ENCODE measurements at regions not wholly inside any gene's neighbourhood (a gene's known extent, or its start where the extent isn't known, plus 50 kb on each side); places are given as distances from the start of the nearest gene placed in this dataset.

DNA sequence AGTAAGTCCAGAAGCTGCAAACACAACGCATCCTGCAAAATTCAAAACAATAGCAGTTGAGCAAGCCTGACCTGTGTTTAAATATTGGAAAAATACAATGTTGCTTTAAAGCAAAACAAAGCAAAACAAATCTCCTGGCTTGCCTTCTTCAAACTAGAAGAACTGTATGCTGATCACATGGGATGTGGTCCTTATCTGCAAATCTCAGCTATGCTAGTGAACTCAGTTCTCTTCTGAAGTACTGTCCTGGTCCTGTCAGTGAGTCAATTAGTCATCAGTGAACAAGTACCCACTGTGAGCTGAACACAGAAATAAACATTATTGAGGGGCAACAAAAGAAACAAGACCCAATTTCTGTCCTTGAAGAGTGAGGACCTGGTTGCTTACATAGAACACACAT, 522.5 kb downstream of the SMARCA1 start:
- H3K9ac ChIP-seq, result no peak overlapping the region
- H3K36me3 ChIP-seq (ENCODE audit: control insufficient read depth, insufficient read depth, low read length), result no peaks in the 10 kb centered on the region
- no peak overlapping the region for H3K27ac ChIP-seq
- H3K4me3 ChIP-seq (ENCODE audit: low read depth, low read length), result no peak overlapping the region
- no peak overlapping the region for H3K4me2 ChIP-seq (ENCODE audit: low read length)
- TF ChIP-seq, protein P1, sequence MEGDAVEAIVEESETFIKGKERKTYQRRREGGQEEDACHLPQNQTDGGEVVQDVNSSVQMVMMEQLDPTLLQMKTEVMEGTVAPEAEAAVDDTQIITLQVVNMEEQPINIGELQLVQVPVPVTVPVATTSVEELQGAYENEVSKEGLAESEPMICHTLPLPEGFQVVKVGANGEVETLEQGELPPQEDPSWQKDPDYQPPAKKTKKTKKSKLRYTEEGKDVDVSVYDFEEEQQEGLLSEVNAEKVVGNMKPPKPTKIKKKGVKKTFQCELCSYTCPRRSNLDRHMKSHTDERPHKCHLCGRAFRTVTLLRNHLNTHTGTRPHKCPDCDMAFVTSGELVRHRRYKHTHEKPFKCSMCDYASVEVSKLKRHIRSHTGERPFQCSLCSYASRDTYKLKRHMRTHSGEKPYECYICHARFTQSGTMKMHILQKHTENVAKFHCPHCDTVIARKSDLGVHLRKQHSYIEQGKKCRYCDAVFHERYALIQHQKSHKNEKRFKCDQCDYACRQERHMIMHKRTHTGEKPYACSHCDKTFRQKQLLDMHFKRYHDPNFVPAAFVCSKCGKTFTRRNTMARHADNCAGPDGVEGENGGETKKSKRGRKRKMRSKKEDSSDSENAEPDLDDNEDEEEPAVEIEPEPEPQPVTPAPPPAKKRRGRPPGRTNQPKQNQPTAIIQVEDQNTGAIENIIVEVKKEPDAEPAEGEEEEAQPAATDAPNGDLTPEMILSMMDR (IDR thresholded peaks at IDR 0.05), result no peak
- H3K27me3 ChIP-seq (ENCODE audit: control insufficient read depth, insufficient read depth, low read length), result no peaks in the 10 kb centered on the region
- H3K9me3 ChIP-seq (ENCODE audit: control insufficient read depth, low read length), result no peaks in the 10 kb centered on the region
- H3K79me2 ChIP-seq, result no peaks in the 10 kb centered on the region
- H2AFZ ChIP-seq, result no peak overlapping the region
- H3K4me1 ChIP-seq, result no peaks in the 10 kb centered on the region

DNA sequence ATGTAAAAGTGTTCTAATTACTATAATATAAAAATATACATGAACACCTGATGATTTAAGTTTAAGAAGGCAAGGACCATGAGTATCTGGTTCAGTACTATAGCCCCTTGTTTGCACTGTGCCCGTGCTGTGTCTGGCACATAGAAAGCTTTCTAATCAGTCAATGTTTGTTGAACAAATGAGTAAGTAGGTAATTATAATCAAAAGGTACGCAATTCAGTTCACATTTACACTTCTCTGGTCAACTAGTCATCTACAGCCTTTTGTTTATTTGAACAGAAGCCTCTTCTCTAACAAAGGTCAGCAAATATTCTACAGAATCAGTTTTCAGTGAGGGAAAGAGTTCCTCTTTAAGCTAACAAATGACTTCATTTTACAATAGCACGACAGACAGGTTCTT, 523.3 kb downstream of the SMARCA1 start:
- TF ChIP-seq, protein P1 (IDR thresholded peaks at IDR 0.05), result no peak
- no peak overlapping the region for H3K4me2 ChIP-seq (ENCODE audit: low read length)
- no peaks in the 10 kb centered on the region for H3K79me2 ChIP-seq
- no peak overlapping the region for H3K9ac ChIP-seq
- no peak overlapping the region for H3K4me3 ChIP-seq (ENCODE audit: low read depth, low read length)
- no peaks in the 10 kb centered on the region for H3K36me3 ChIP-seq (ENCODE audit: control insufficient read depth, insufficient read depth, low read length)
- H2AFZ ChIP-seq, result no peak overlapping the region
- no peaks in the 10 kb centered on the region for H3K9me3 ChIP-seq (ENCODE audit: control insufficient read depth, low read length)
- no peak overlapping the region for H3K27ac ChIP-seq
- no peaks in the 10 kb centered on the region for H3K4me1 ChIP-seq
- no peaks in the 10 kb centered on the region for H3K27me3 ChIP-seq (ENCODE audit: control insufficient read depth, insufficient read depth, low read length)

DNA sequence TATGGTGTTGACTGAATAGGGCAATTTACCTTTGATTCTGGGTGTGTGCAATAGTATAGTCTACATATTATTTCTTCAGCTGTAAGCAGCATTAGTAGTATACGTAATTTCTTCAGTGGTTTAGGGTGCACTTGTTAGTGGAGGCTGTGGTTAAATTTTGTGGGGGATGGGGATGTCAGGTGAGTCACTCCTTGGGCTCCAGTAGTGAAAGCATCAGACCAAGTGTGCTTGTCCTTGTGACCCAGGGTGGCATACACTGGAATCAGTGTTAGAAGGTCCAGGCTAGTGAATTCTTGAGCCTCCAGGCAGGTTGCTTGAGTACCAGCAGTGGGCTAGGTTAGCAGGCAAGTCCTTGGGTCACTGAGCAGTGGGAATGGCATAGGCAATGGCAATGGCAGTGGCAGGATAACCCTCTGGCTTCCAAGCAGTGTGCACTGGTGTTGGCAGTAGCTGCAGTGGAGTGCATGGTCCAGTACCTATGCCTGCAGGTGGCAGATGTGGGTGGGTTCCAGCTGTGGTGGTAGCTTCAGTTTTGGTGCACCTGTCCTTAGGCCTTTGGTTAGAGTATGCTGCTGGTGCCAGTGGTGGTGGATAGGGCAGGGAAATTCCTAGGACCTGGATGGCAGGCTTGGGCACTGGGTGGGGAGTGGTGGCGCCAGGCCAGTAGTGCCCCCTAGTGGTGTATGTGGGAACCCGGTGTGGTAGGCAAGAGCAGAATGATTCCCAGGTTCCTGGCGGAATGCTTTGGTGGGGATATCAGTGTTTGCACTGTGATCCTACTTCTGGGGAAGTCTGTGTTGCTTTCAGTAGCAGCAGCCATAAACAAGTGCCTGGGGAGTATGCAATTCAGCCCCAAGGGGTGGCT, 531.0 kb downstream of the SMARCA1 start:
- H3K9ac ChIP-seq, result no peak overlapping the region

DNA sequence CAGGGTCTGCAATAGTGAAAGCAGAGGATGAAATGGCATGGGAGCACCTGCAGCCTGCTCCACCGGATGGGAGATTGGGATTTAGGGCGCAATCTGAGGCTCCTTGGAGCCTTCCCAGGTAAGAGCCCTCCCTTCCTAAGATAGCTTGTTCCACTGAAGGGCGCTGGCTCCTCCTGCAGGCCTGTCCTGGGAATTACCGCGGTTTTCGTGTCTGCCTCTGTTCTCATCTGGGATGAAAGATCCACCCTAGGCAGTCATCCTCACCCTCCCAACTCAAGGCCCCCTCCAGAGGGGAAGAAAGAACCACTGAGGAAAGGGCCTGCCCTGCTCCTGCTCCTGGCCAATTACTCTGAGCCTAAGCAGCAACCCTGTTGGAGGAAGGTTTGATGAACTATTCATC, 547.5 kb downstream of the SMARCA1 start:
- H3K79me2 ChIP-seq, result no peaks in the 10 kb centered on the region
- H3K4me2 ChIP-seq (ENCODE audit: low read length), result no peak overlapping the region
- H3K4me3 ChIP-seq (ENCODE audit: low read depth, low read length), result no peak overlapping the region
- H3K4me1 ChIP-seq, result no peaks in the 10 kb centered on the region
- H3K27me3 ChIP-seq (ENCODE audit: control insufficient read depth, insufficient read depth, low read length), result no peaks in the 10 kb centered on the region
- no peak overlapping the region for H3K27ac ChIP-seq
- H3K36me3 ChIP-seq (ENCODE audit: control insufficient read depth, insufficient read depth, low read length), result no peaks in the 10 kb centered on the region
- H3K9me3 ChIP-seq (ENCODE audit: control insufficient read depth, low read length), result no peaks in the 10 kb centered on the region
- no peak overlapping the region for H2AFZ ChIP-seq
- no peak overlapping the region for H3K9ac ChIP-seq
- TF ChIP-seq, protein P1 (IDR thresholded peaks at IDR 0.05), result no peak

More for the DNA sequence above, 531.0 kb downstream of the SMARCA1 start:
- Histone ChIP-seq H2AFZ (no peak overlapping the region), H3K36me3 (ENCODE audit: control insufficient read depth, insufficient read depth, low read length) (no peaks in the 10 kb centered on the region), H3K4me1 (no peaks in the 10 kb centered on the region), H3K27ac (no peak overlapping the region), H3K4me3 (ENCODE audit: low read depth, low read length) (no peak overlapping the region), H3K4me2 (ENCODE audit: low read length) (no peak overlapping the region), H3K9me3 (ENCODE audit: control insufficient read depth, low read length) (no peaks in the 10 kb centered on the region), H3K27me3 (ENCODE audit: control insufficient read depth, insufficient read depth, low read length) (no peaks in the 10 kb centered on the region), H3K79me2 (no peaks in the 10 kb centered on the region)
- TF ChIP-seq, protein P1 (IDR thresholded peaks at IDR 0.05), result no peak

DNA sequence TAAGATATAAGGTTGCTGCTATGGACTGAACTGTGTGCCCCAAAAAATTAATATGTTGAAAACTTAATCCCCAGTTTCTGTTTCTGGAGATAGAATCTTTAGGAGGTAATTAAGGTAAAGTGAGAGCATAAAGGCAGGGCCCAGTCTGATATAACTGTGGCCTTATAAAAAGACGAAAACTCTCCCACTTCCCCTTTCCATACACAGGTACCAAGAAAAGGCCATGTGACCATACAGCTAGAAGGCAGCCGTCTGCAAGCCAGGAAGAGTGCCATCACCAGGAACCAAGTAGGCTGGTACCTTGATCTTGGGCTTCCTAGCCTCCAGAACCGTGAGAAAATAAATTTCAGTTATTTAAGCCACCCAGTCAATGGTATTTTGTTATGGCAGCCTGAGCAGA, 550.3 kb downstream of the SMARCA1 start:
- TF ChIP-seq, protein P1 (IDR thresholded peaks at IDR 0.05), result no peak
- H3K36me3 ChIP-seq (ENCODE audit: control insufficient read depth, insufficient read depth, low read length), result no peaks in the 10 kb centered on the region
- H3K27ac ChIP-seq, result no peak overlapping the region
- no peaks in the 10 kb centered on the region for H3K27me3 ChIP-seq (ENCODE audit: control insufficient read depth, insufficient read depth, low read length)
- H3K4me3 ChIP-seq (ENCODE audit: low read depth, low read length), result no peak overlapping the region
- H3K4me1 ChIP-seq, result no peaks in the 10 kb centered on the region
- H2AFZ ChIP-seq, result no peak overlapping the region
- H3K9me3 ChIP-seq (ENCODE audit: control insufficient read depth, low read length), result no peaks in the 10 kb centered on the region
- H3K9ac ChIP-seq, result no peak overlapping the region
- no peaks in the 10 kb centered on the region for H3K79me2 ChIP-seq
- H3K4me2 ChIP-seq (ENCODE audit: low read length), result no peak overlapping the region

Measured in parathyroid adenoma (tissue), 2 donors.